Tibial nerve (tissue), 4 donors: ENCODE measurements at regions not wholly inside any gene's neighbourhood (a gene's known extent, or its start where the extent isn't known, plus 50 kb on each side); places are given as distances from the start of the nearest gene placed in this dataset.
A peak's percentile ranks its signal among the peaks of the same experiment; 100 is the strongest.

Experiments used
- DNase-seq, 2 donors: peaks; one replicate each; pipeline ENCODE4 v3.0.0-alpha.2; 2019; ENCODE audit warnings: low spot score in 2 of 2
- H3K27ac ChIP-seq, 4 donors: fragments of 200-600 bp; sonication (generic) in 3 of 4; one replicate each; pipeline ENCODE4 v1.5.1; 2017 to 2019; ENCODE audit warnings: mild to moderate bottlenecking in 1 of 4
- H3K27me3 ChIP-seq, 2 donors: fragments of 200-600 bp; sonication (generic) in 1 of 2; one replicate each; pipeline versions ENCODE4 v1.5.1 to v1.6.0; 2017 to 2019
- H3K36me3 ChIP-seq, 3 donors: fragments of 200-600 bp; sonication (generic); one replicate each; pipeline ENCODE4 v1.5.1; 2018 to 2019
- H3K4me1 ChIP-seq, 4 donors: fragments of 200-600 bp; sonication (generic) in 3 of 4; one replicate each; pipeline ENCODE4 v1.5.1; 2017 to 2019
- H3K4me3 ChIP-seq, 4 donors: fragments of 200-600 bp; sonication (generic) in 3 of 4; one replicate each; pipeline ENCODE4 v1.5.1; 2017 to 2019; ENCODE audit warnings: mild to moderate bottlenecking in 1 of 4, moderate library complexity in 1 of 4
- H3K9me3 ChIP-seq, 4 donors: fragments of 200-600 bp; sonication (generic) in 3 of 4; one replicate each; pipeline ENCODE4 v1.5.1; 2017 to 2019
- CTCF ChIP-seq, 5 experiments: fragments of 200-600 bp in 3 of 5; fragments of 450-650 bp in 2 of 5; sonication (generic) in 3 of 5; IDR thresholded peaks; one replicate each; pipeline ENCODE4 v1.5.1; 2016 to 2019; ENCODE audit warnings: antibody characterized with exemption in 5 of 5, mild to moderate bottlenecking in 3 of 5, moderate library complexity in 2 of 5
- EP300 ChIP-seq, 2 donors: sonication (generic); formaldehyde crosslinking; IDR thresholded peaks; one replicate each; pipeline ENCODE4 v1.6.1; 2017; ENCODE audit warnings: antibody characterized with exemption in 2 of 2, mild to moderate bottlenecking in 1 of 2
- POLR2A ChIP-seq, 2 donors: fragments of 450-650 bp; IDR thresholded peaks; one replicate each; pipeline ENCODE4 v1.6.1; 2017; ENCODE audit warnings: antibody characterized with exemption in 2 of 2, mild to moderate bottlenecking in 2 of 2, moderate library complexity in 2 of 2
- WGBS, 2 donors: methylation state at CpG; one replicate each; pipeline ENCODE4 v1.1.5; 2018; 5-methylcytosine and 5-hydroxymethylcytosine counted together

GRCh38 chr10:10860455-10860976 lies 157.2 kb upstream of the CELF2 start:
- DNase-seq, result no peak
- no peak overlapping the region for H3K27ac ChIP-seq
- no peaks in the 10 kb centered on the region for H3K36me3 ChIP-seq
- H3K4me3 ChIP-seq, result no peak overlapping the region
- 71 to 78% methylated on average over 2 of the region's 2 CpGs for WGBS, 2 donors
- TF ChIP-seq CTCF (IDR thresholded peaks at IDR 0.05) (no peak), EP300 (IDR thresholded peaks at IDR 0.05) (no peak), POLR2A (IDR thresholded peaks at IDR 0.05) (no peak)
- no peaks in the 10 kb centered on the region for H3K9me3 ChIP-seq
- H3K4me1 ChIP-seq, result peaks cover 0 to 4% (median 0%) of the 10 kb centered on the region in 4 donors
- no peaks in the 10 kb centered on the region for H3K27me3 ChIP-seq

- no peak overlapping the region for H3K27ac ChIP-seq
- TF ChIP-seq CTCF (IDR thresholded peaks at IDR 0.05) (no peak), POLR2A (IDR thresholded peaks at IDR 0.05) (no peak), EP300 (IDR thresholded peaks at IDR 0.05) (no peak)
- WGBS, 2 donors, result 57 to 58% methylated on average over 3 of the region's 3 CpGs
These were observed 152.4 kb upstream of the CELF2 start for GRCh38 chr10:10865303-10865702.

GRCh38 chr10:10865913-10866312 lies 151.8 kb upstream of the CELF2 start:
- H3K4me3 ChIP-seq, result no peak overlapping the region
- H3K27me3 ChIP-seq, result no peaks in the 10 kb centered on the region
- DNase-seq, result no peak
- H3K36me3 ChIP-seq, result no peaks in the 10 kb centered on the region
- H3K27ac ChIP-seq, result no peak overlapping the region
- no peaks in the 10 kb centered on the region for H3K9me3 ChIP-seq
- H3K4me1 ChIP-seq, result peaks cover 0 to 9% (median 0%) of the 10 kb centered on the region in 4 donors
- TF ChIP-seq EP300 (IDR thresholded peaks at IDR 0.05) (no peak), POLR2A (IDR thresholded peaks at IDR 0.05) (no peak), CTCF (IDR thresholded peaks at IDR 0.05) (no peak)
- WGBS, 2 donors, result 91 to 97% methylated on average over 6 of the region's 6 CpGs

More at GRCh38 chr10:10865303-10865702, 152.4 kb upstream of the CELF2 start:
- Histone ChIP-seq H3K4me1 (peaks cover 0 to 4% (median 0%) of the 10 kb centered on the region in 4 donors), H3K9me3 (no peaks in the 10 kb centered on the region), H3K4me3 (no peak overlapping the region), H3K36me3 (no peaks in the 10 kb centered on the region), H3K27me3 (no peaks in the 10 kb centered on the region)
- no peak for DNase-seq

- Histone ChIP-seq H3K9me3 (no peaks in the 10 kb centered on the region), H3K27me3 (no peaks in the 10 kb centered on the region), H3K27ac (no peak overlapping the region), H3K4me1 (peaks cover 0 to 36% (median 9%) of the 10 kb centered on the region in 4 donors), H3K4me3 (no peak overlapping the region), H3K36me3 (no peaks in the 10 kb centered on the region)
- DNase-seq, result no peak
- 80 to 86% methylated on average over 4 of the region's 4 CpGs for WGBS, 2 donors
- TF ChIP-seq EP300 (IDR thresholded peaks at IDR 0.05) (no peak), CTCF (IDR thresholded peaks at IDR 0.05) (no peak), POLR2A (IDR thresholded peaks at IDR 0.05) (no peak)
These were observed 148.1 kb upstream of the CELF2 start for GRCh38 chr10:10869592-10869991.

GRCh38 chr10:10870523-10871241 lies 147.0 kb upstream of the CELF2 start:
- Histone ChIP-seq H3K27me3 (no peaks in the 10 kb centered on the region), H3K36me3 (no peaks in the 10 kb centered on the region), H3K9me3 (no peaks in the 10 kb centered on the region), H3K4me3 (no peak overlapping the region), H3K4me1 (peaks cover 0 to 32% (median 9%) of the 10 kb centered on the region in 4 donors), H3K27ac (peak overlapping the region in 3 of 4 donors; percentile 31 to 84 (median 80))
- no peak for DNase-seq
- WGBS, 2 donors, result 55% methylated on average over 16 of the region's 16 CpGs
- no peak for TF ChIP-seq POLR2A (IDR thresholded peaks at IDR 0.05)
- no peak for TF ChIP-seq EP300 (IDR thresholded peaks at IDR 0.05)
- no peak for TF ChIP-seq CTCF (IDR thresholded peaks at IDR 0.05)
